GM12892 (cell line): ENCODE measurements at regions not wholly inside any gene's neighbourhood (a gene's known extent, or its start where the extent isn't known, plus 50 kb on each side); places are given as distances from the start of the nearest gene placed in this dataset.

ENCODE experiments used
- POLR2A ChIP-seq: IDR thresholded peaks from 2 replicates; pipeline ENCODE4 v1.6.1; 2011; ENCODE audit warnings: low read depth, low read length, control low read depth
- POLR2AphosphoS5 ChIP-seq: IDR thresholded peaks from 2 replicates; pipeline ENCODE4 v1.6.1; 2011; ENCODE audit warnings: low read depth, low read length, control low read depth
- TAF1 ChIP-seq: IDR thresholded peaks from 2 replicates; pipeline ENCODE4 v1.6.1; 2011; ENCODE audit warnings: low read depth, mild to moderate bottlenecking, control low read depth, low read length, borderline replicate concordance

DNA sequence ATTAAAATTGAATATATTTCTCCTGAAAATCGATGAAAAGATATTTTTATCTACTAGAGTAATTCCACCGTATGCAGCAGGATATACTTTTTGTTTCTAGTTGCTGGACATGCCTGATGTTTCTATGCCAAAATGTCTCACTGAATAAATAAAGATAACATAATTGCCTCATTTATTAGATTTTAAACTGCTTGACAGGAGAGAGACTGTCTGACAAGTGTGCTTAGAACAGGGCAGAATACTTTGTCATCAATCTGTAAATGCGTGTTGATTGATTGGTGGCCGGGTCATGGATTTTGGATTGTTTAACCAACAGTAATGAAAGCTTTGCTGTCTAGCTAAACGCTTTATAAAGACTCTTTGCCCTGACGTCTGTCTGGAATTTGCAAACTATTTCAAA is 339.0 kb downstream of the CHRM3 start:
- no peak for TF ChIP-seq POLR2AphosphoS5
- TF ChIP-seq POLR2A: no peak
- no peak for TF ChIP-seq TAF1
